Endodermal cell (in vitro differentiated cells): ENCODE measurements at regions not wholly inside any gene's neighbourhood (a gene's known extent, or its start where the extent isn't known, plus 50 kb on each side); places are given as distances from the start of the nearest gene placed in this dataset.

Source experiments
- DNase-seq: peaks from one replicate; pipeline ENCODE4 v3.0.0-alpha.2; 2017
- H3K27ac ChIP-seq: 2 replicates; pipeline ENCODE4 v1.5.1; 2013; ENCODE audit warnings: mild to moderate bottlenecking, low read depth, low read length, moderate library complexity
- H3K27me3 ChIP-seq: 2 replicates; pipeline ENCODE4 v1.6.1; 2013; ENCODE audit warnings: mild to moderate bottlenecking, low read length, moderate library complexity; ENCODE audit not compliant: insufficient read depth, control insufficient read depth, poor library complexity, severe bottlenecking
- H3K36me3 ChIP-seq: 2 replicates; pipeline ENCODE4 v1.7.0; 2013; ENCODE audit warnings: mild to moderate bottlenecking, low read length, moderate library complexity; ENCODE audit not compliant: control insufficient read depth, insufficient read depth
- H3K4me1 ChIP-seq: one replicate; pipeline ENCODE4 v1.7.0; 2013; ENCODE audit warnings: low read length; ENCODE audit not compliant: control insufficient read depth, insufficient read depth
- H3K4me3 ChIP-seq: 2 replicates; pipeline ENCODE4 v1.5.1; 2013; ENCODE audit warnings: mild to moderate bottlenecking, low read length, moderate library complexity
- H3K9ac ChIP-seq: 2 replicates; pipeline ENCODE4 v1.6.1; 2013; ENCODE audit warnings: mild to moderate bottlenecking, low read length, moderate library complexity; ENCODE audit not compliant: poor library complexity, severe bottlenecking; ENCODE audit errors: extremely low read depth
- H3K9me3 ChIP-seq: 2 replicates; pipeline ENCODE4 v1.6.1; 2013; ENCODE audit warnings: mild to moderate bottlenecking, low read length, moderate library complexity; ENCODE audit not compliant: control insufficient read depth
- H3K27ac Mint-ChIP-seq: 2 replicates; pipeline ENCODE4 v1.8.0; 2020; ENCODE audit warnings: mixed read lengths
- H3K27me3 Mint-ChIP-seq: 2 replicates; pipeline ENCODE4 v1.8.0; 2021; ENCODE audit warnings: mild to moderate bottlenecking, mixed read lengths; ENCODE audit not compliant: insufficient read depth
- H3K36me3 Mint-ChIP-seq: 2 replicates; pipeline ENCODE4 v1.8.0; 2020; ENCODE audit warnings: low read depth, mixed read lengths
- H3K4me1 Mint-ChIP-seq: 2 replicates; pipeline ENCODE4 v1.8.0; 2020; ENCODE audit warnings: mixed read lengths
- H3K4me3 Mint-ChIP-seq: 2 replicates; pipeline ENCODE4 v1.8.0; 2020; ENCODE audit warnings: mild to moderate bottlenecking, moderate library complexity, mixed read lengths
- H3K9me3 Mint-ChIP-seq: 2 replicates; pipeline ENCODE4 v1.8.0; 2020; ENCODE audit warnings: mild to moderate bottlenecking, mixed read lengths
- CTCF ChIP-seq: fragments of 200-600 bp; sonication (generic); conservative IDR thresholded peaks from 2 replicates; pipeline ENCODE4 v1.5.0; 2021; ENCODE audit warnings: antibody characterized with exemption, mild to moderate bottlenecking
- WGBS, 2 experiments: methylation state at CpG; one replicate each; pipeline versions ENCODE4 v1.1.5 to v1.1.7; 2013; ENCODE audit warnings: missing lambda C conversion rate in 2 of 2, mixed read lengths in 1 of 2; ENCODE audit not compliant: insufficient coverage in 1 of 2, insufficient read length in 1 of 2; 5-methylcytosine and 5-hydroxymethylcytosine counted together

- Histone ChIP-seq H3K9me3 (no peaks in the 10 kb centered on the region), H3K27me3 (no peaks in the 10 kb centered on the region), H3K36me3 (no peaks in the 10 kb centered on the region), H3K4me3 (no peak overlapping the region), H3K27ac (no peak overlapping the region), H3K4me1 (peaks cover 3% of the 10 kb centered on the region), H3K9ac (no peak overlapping the region)
- Mint-ChIP-seq H3K4me1 (peaks cover 23% of the 10 kb centered on the region), H3K9me3 (no peaks in the 10 kb centered on the region), H3K27me3 (no peaks in the 10 kb centered on the region), H3K27ac (no peak overlapping the region), H3K4me3 (no peak overlapping the region), H3K36me3 (no peaks in the 10 kb centered on the region)
- TF ChIP-seq CTCF, result no peak
- DNase-seq, result peak; percentile 43
- 57 to 74% methylated on average over 3 of the region's 4 CpGs for WGBS, 2 experiments
Observed at GRCh38 chr14:85471744-85472143, 58.2 kb upstream of the FLRT2 start.

DNA sequence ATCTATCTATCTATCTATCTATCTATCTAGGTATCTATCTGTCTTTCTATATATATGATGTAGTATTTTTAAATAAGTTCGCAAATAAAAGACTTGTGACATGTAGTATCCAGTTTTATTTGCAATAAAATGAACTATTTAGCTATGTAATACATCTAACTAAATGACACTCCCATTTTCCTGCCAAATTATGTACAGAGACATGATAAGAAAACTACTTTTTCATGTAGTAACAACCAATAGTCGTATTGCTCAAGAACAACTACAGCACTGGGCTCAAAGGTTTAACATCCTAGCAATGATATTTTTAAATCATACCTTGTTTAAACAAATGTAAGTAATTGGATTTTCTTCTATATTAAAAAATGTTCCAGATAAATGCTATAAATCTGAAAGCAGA, 55.5 kb upstream of the FLRT2 start:
- Mint-ChIP-seq H3K4me1 (peaks cover 15% of the 10 kb centered on the region), H3K36me3 (no peaks in the 10 kb centered on the region), H3K27ac (no peak overlapping the region), H3K4me3 (no peak overlapping the region), H3K27me3 (no peaks in the 10 kb centered on the region), H3K9me3 (no peaks in the 10 kb centered on the region)
- Histone ChIP-seq H3K4me1 (no peaks in the 10 kb centered on the region), H3K9ac (no peak overlapping the region), H3K27me3 (no peaks in the 10 kb centered on the region), H3K9me3 (no peaks in the 10 kb centered on the region), H3K36me3 (no peaks in the 10 kb centered on the region), H3K4me3 (no peak overlapping the region), H3K27ac (no peak overlapping the region)
- no peak for TF ChIP-seq CTCF
- WGBS, 2 experiments, result 100% methylated on average over 1 of the region's 2 CpGs; no CpG with 5 or more reads in 1 of the 2 experiments
- no peak for DNase-seq

DNA sequence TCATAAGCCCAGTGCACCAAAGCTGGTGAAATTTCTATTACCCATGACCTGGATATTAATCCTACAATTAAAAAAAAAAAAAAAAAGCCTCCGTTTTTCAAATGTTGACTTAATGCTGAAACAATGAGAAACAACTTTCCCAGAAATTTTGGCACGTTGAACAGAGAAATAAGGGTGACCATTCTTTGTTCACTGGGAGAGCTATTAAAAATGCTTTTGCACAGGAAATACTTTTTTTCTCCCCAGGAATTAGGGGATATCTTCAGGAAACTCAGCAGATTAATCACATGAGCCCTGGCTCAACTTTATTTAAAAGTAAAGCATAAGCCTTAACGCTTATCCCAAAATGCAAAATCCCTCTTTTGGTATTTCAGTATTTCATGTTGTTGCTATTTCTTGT, 54.8 kb upstream of the FLRT2 start:
- 60 to 92% methylated on average over 1 to 3 of the region's 3 CpGs for WGBS, 2 experiments
- no peaks in the 10 kb centered on the region for H3K36me3 Mint-ChIP-seq
- no peaks in the 10 kb centered on the region for H3K27me3 Mint-ChIP-seq
- DNase-seq, result no peak
- Histone ChIP-seq H3K27me3 (no peaks in the 10 kb centered on the region), H3K36me3 (no peaks in the 10 kb centered on the region), H3K4me3 (no peak overlapping the region), H3K27ac (no peak overlapping the region), H3K4me1 (peaks cover 3% of the 10 kb centered on the region), H3K9me3 (no peaks in the 10 kb centered on the region), H3K9ac (no peak overlapping the region)
- H3K4me1 Mint-ChIP-seq, result peaks cover 18% of the 10 kb centered on the region
- no peak overlapping the region for H3K4me3 Mint-ChIP-seq
- TF ChIP-seq CTCF, result no peak
- H3K9me3 Mint-ChIP-seq, result no peaks in the 10 kb centered on the region
- no peak overlapping the region for H3K27ac Mint-ChIP-seq
